ENCODE measurements at regions not wholly inside any gene's neighbourhood (a gene's known extent, or its start where the extent isn't known, plus 50 kb on each side); places are given as distances from the start of the nearest gene placed in this dataset.

DNA sequence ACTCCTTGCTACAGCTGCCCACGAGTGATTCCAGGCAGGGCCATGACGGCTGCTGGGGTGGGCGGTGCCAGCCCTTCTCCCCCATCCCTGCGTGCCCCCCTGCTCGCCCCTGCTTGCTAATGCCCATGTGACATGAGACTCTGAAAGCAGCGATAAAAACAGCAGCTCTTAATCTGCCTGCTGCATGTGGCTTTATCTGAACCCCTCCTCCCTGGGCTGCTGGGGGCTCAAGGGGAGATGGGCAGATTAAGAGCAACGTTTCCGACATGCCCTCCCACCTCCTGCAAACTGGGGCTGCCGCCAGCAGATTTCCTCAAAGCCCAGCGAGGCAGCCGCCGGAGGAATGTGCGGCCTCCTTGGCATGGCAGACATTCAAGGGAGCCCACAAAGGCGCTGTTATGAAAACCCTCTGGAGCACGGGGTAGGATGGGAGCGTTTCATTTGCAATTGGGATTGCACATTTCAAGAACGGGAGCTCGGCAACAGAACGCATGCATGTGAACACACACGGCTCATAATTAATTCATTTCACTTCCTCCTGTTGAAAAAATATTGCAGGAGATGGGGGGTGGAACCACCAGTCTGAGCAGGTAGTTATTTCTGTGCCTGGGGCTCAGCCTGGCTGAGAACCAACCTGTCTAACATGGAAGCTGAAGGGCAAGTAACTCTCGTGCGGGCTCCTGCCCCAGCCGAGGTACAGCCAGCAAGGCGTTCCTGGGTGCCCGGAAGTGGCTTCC is 504.2 kb upstream of the PROK2 start:
- 0 out of 2 replicates have a peak overlapping the region, but pooled peaks have one; percentile 3 for H3K4me3 ChIP-seq (ENCODE audit: insufficient read depth, low read depth, low read length)
- peak overlapping the region in 1 of 2 experiments; percentile 24; a peak in 2 of 4 replicates for H4K8ac ChIP-seq (ENCODE audit: low read depth in 2 of 2, low read length in 2 of 2)
- no peaks in the 10 kb centered on the region for H3K36me3 ChIP-seq (ENCODE audit: control insufficient read depth, insufficient read depth, low read length)
- no TSS peak for BruUV-seq (replicated peaks)
- H3K9ac ChIP-seq (ENCODE audit: low read depth, low read length) = peak overlapping the region; percentile 4; the same call in 1 of the 2 replicates
- H3K27ac ChIP-seq (ENCODE audit: insufficient read depth, low read length) = peak overlapping the region; percentile 31; the same call in 1 of the 2 replicates
- H3K4ac ChIP-seq (ENCODE audit: low read depth, low read length) = no peak overlapping the region
- peaks cover 10% of the 10 kb centered on the region; the same call in 1 of the 2 replicates for H3K4me1 ChIP-seq (ENCODE audit: control insufficient read depth, insufficient read depth, low read length)
- WGBS, 2 experiments (ENCODE audit: extremely low coverage in 2 of 2, insufficient read length in 1 of 2) = 6% methylated on average over 3 of the region's 25 CpGs; no CpG with 5 or more reads in 1 of the 2 experiments
- no peak overlapping the region for H3K56ac ChIP-seq (ENCODE audit: extremely low read depth, insufficient read depth, low read length)
- peak; percentile 92 for ATAC-seq (ENCODE audit: low read depth)
- H2BK120ac ChIP-seq (ENCODE audit: low read depth, low read length) = peak overlapping the region; percentile 50
- H3K9me3 ChIP-seq (ENCODE audit: control insufficient read depth, insufficient read depth, low read length) = no peaks in the 10 kb centered on the region
- no peak overlapping the region for H2BK5ac ChIP-seq (ENCODE audit: low read depth, low read length, poor library complexity, severe bottlenecking)
- H4K5ac ChIP-seq (ENCODE audit: low read depth, low read length) = no peak overlapping the region
- no peaks in the 10 kb centered on the region for H3K79me1 ChIP-seq (ENCODE audit: low read depth in 1 of 2, low read length in 2 of 2)
- H3K9me1 ChIP-seq (ENCODE audit: insufficient read depth, low read length) = no peaks in the 10 kb centered on the region
- no peak overlapping the region; the same call in 1 of the 2 replicates for H2AK5ac ChIP-seq (ENCODE audit: low read depth, low read length)
- ChIA-PET POLR2A (ENCODE audit: unreplicated experiment) (no interaction called here), CTCF (no interaction called here)
- H4K20me1 ChIP-seq (ENCODE audit: insufficient read depth, low read length) = no peaks in the 10 kb centered on the region
- H2BK20ac ChIP-seq (ENCODE audit: low read depth, low read length) = peak overlapping the region; percentile 20; the same call in 1 of the 2 replicates
- 0 out of 2 replicates have a peak overlapping the region, but pooled peaks have one; percentile 28 for H3K14ac ChIP-seq (replicated peaks; ENCODE audit: low read depth, low read length)
- TF ChIP-seq USF2 (IDR thresholded peaks at IDR 0.05; ENCODE audit: low read depth, low read length) (0 out of 2 replicates have a peak, but pooled peaks have one; percentile 3), MAZ (IDR thresholded peaks at IDR 0.05; ENCODE audit: borderline replicate concordance, low read depth, low read length) (no peak), RAD21 (IDR thresholded peaks at IDR 0.05; ENCODE audit: low read length) (0 out of 2 replicates have a peak, but pooled peaks have one; percentile 12), POLR2A (IDR thresholded peaks at IDR 0.05; ENCODE audit: low read depth, low read length) (no peak), RFX5 (IDR thresholded peaks at IDR 0.05; ENCODE audit: low read depth, low read length) (no peak), MAFK (IDR thresholded peaks at IDR 0.05; ENCODE audit: low read depth, low read length) (no peak), MXI1 (IDR thresholded peaks at IDR 0.05; ENCODE audit: borderline replicate concordance, low read depth, low read length) (no peak), BHLHE40 (IDR thresholded peaks at IDR 0.05; ENCODE audit: low read depth, low read length) (no peak; the same call in 1 of the 2 replicates), FOS (IDR thresholded peaks at IDR 0.05; ENCODE audit: low read depth, low read length) (no peak), CHD1 (IDR thresholded peaks at IDR 0.05; ENCODE audit: low read depth, low read length) (no peak)
- no peak overlapping the region for H2AK9ac ChIP-seq (replicated peaks; ENCODE audit: low read depth, low read length, poor library complexity)
- in situ Hi-C loops (cut with MboI; ENCODE audit: low sequenced_read_pairs) (no loop called here), intact Hi-C loops (cut with micrococcal nuclease) (no loop called here), dilution Hi-C loops (cut with HindIII; ENCODE audit: low sequenced_read_pairs, unreplicated experiment) (no loop called here)
- H3K18ac ChIP-seq (ENCODE audit: low read depth, low read length) = peak overlapping the region; percentile 9; the same call in 1 of the 2 replicates
- peak overlapping the region; percentile 86 for H2AFZ ChIP-seq (replicated peaks; ENCODE audit: low read length, poor library complexity)
- no peak overlapping the region for H3K23ac ChIP-seq (ENCODE audit: low read depth, low read length)
- DNase-seq = peak; percentile 57
- H3K4me2 ChIP-seq (ENCODE audit: low read depth, low read length) = peak overlapping the region; percentile 77
- no peak overlapping the region for H2BK15ac ChIP-seq (ENCODE audit: low read depth, low read length)
- H3K27me3 ChIP-seq (ENCODE audit: control insufficient read depth, insufficient read depth, low read length) = peaks cover 35% of the 10 kb centered on the region
- H4K91ac ChIP-seq (ENCODE audit: insufficient read depth, low read depth, low read length) = 0 out of 2 replicates have a peak overlapping the region, but pooled peaks have one; percentile 2

Measured in IMR-90 (cell line).